ENCODE measurements at regions not wholly inside any gene's neighbourhood (a gene's known extent, or its start where the extent isn't known, plus 50 kb on each side); places are given as distances from the start of the nearest gene placed in this dataset.

DNA sequence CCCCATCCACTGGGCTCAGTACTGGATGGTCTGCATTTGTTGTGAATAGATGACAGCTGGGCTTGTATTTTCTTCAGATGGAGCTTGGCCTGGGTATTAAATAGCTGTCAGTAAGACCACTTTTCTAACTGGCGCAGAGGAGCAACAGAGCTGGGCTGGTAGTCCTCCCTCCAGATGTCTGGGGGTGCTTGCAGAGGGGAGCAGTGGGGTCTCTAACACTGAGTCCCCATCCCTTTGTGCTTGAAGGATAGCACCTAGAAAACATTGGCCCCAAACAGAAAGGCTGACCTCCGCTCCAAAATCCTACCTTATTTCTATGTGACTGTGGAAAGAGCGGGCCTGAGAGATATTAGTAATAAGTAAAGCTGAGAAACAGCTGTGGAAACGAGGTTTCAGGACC is 131.6 kb upstream of the E2F8 start:
- DNase-seq (ENCODE audit: low read depth, low spot score) = no peak
- no peak overlapping the region for H3K4me3 ChIP-seq (ENCODE audit: low read depth in 2 of 2, low read length in 2 of 2)
- in situ Hi-C loops (cut with HindIII; ENCODE audit: low pct_unique_long_range_greater_than_20kb, low sequenced_read_pairs) (no loop called here), intact Hi-C loops (cut with micrococcal nuclease; ENCODE audit: unreplicated experiment) (no loop called here)
- no peak for TF ChIP-seq POLR2AphosphoS5 (IDR thresholded peaks at IDR 0.05; ENCODE audit: low read depth, low read length)
- no peak for ATAC-seq
- H3K9me3 ChIP-seq (ENCODE audit: control insufficient read depth, insufficient read depth, low read depth, low read length) = no peaks in the 10 kb centered on the region
- peaks cover 21% of the 10 kb centered on the region for H3K27me3 ChIP-seq (ENCODE audit: control insufficient read depth, insufficient read depth, low read length)
- ChIA-PET POLR2A (no interaction called here), CTCF (no interaction called here)
- H3K36me3 ChIP-seq (ENCODE audit: control insufficient read depth, insufficient read depth, low read length) = no peaks in the 10 kb centered on the region
- no peaks in the 10 kb centered on the region for H3K4me1 ChIP-seq (ENCODE audit: control insufficient read depth, insufficient read depth, low read length)
- no TSS peak for BruUV-seq (replicated peaks)
- H3K27ac ChIP-seq (ENCODE audit: low read length) = no peak overlapping the region

- CTCF ChIA-PET = no interaction called here
- TF ChIP-seq REST (IDR thresholded peaks at IDR 0.05; ENCODE audit: insufficient read depth in 1 of 2, low read depth in 2 of 2, low read length in 1 of 2) (no peak), SIN3A (IDR thresholded peaks at IDR 0.05; ENCODE audit: borderline replicate concordance, insufficient read depth, low read depth, low read length) (no peak)
- TF ChIP-seq, protein P1, sequence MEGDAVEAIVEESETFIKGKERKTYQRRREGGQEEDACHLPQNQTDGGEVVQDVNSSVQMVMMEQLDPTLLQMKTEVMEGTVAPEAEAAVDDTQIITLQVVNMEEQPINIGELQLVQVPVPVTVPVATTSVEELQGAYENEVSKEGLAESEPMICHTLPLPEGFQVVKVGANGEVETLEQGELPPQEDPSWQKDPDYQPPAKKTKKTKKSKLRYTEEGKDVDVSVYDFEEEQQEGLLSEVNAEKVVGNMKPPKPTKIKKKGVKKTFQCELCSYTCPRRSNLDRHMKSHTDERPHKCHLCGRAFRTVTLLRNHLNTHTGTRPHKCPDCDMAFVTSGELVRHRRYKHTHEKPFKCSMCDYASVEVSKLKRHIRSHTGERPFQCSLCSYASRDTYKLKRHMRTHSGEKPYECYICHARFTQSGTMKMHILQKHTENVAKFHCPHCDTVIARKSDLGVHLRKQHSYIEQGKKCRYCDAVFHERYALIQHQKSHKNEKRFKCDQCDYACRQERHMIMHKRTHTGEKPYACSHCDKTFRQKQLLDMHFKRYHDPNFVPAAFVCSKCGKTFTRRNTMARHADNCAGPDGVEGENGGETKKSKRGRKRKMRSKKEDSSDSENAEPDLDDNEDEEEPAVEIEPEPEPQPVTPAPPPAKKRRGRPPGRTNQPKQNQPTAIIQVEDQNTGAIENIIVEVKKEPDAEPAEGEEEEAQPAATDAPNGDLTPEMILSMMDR (IDR thresholded peaks at IDR 0.05) = no peak
- no peak for DNase-seq (ENCODE audit: low read depth, low spot score)
- Histone ChIP-seq H3K4me3 (ENCODE audit: low read depth in 2 of 2, low read length in 2 of 2) (no peak overlapping the region), H3K27me3 (ENCODE audit: control insufficient read depth, insufficient read depth, low read length) (peaks cover 21% of the 10 kb centered on the region), H3K9me3 (ENCODE audit: control insufficient read depth, insufficient read depth, low read depth, low read length) (no peaks in the 10 kb centered on the region), H3K4me1 (ENCODE audit: control insufficient read depth, insufficient read depth, low read length) (no peaks in the 10 kb centered on the region), H3K36me3 (ENCODE audit: control insufficient read depth, insufficient read depth, low read length) (no peaks in the 10 kb centered on the region), H3K27ac (ENCODE audit: low read length) (no peak overlapping the region)
- BruUV-seq (replicated peaks) = no TSS peak
- ATAC-seq = no peak
- intact Hi-C loops (cut with micrococcal nuclease; ENCODE audit: unreplicated experiment) (no loop called here), in situ Hi-C loops (cut with HindIII; ENCODE audit: low pct_unique_long_range_greater_than_20kb, low sequenced_read_pairs) (no loop called here)
- POLR2A ChIA-PET = no interaction called here
These were observed 129.5 kb upstream of the E2F8 start for GRCh38 chr11:19370100-19370861.

DNA sequence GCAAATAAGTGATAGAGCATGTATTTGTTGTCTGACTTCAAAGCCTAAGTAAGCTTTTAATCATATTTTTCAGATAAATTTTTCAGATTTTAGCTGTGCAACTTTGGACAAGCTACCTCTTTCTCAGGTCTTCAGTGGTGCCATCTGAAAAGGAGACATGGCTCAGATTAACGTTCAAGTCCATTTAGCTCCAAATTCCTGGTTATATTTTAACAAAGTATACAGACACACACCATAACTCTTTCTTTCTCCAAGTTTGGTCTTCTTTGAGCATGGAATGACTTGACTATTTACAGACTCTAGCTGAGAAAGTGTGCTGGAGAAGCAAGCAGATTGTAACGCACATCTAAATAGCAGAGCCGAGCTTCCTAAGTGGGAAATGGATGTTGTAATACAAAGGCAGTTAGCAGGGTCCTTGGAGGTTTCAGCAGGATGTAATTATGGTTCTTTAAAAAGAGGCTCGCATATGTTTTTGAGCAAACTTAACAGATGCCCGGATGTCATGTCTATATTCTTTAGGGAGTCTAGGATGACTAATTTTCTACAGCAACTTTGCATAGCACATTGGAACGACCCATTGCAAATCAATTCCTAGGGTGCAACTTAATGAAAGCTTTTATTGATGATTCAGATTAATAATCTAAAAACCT is 128.1 kb upstream of the E2F8 start:
- no peaks in the 10 kb centered on the region for H3K4me1 ChIP-seq (ENCODE audit: control insufficient read depth, insufficient read depth, low read length)
- BruUV-seq (replicated peaks) = no TSS peak
- DNase-seq (ENCODE audit: low read depth, low spot score) = no peak
- POLR2A ChIA-PET = no interaction called here
- in situ Hi-C loops (cut with HindIII; ENCODE audit: low pct_unique_long_range_greater_than_20kb, low sequenced_read_pairs) (no loop called here), intact Hi-C loops (cut with micrococcal nuclease; ENCODE audit: unreplicated experiment) (no loop called here)
- H3K4me3 ChIP-seq (ENCODE audit: low read depth in 2 of 2, low read length in 2 of 2) = no peak overlapping the region
- peaks cover 27% of the 10 kb centered on the region for H3K27me3 ChIP-seq (ENCODE audit: control insufficient read depth, insufficient read depth, low read length)
- no peak for ATAC-seq
- TF ChIP-seq REST (IDR thresholded peaks at IDR 0.05; ENCODE audit: insufficient read depth in 1 of 2, low read depth in 2 of 2, low read length in 1 of 2) (no peak), SIN3A (IDR thresholded peaks at IDR 0.05; ENCODE audit: borderline replicate concordance, insufficient read depth, low read depth, low read length) (no peak), TCF7L2 (IDR thresholded peaks at IDR 0.05; ENCODE audit: low read depth, low read length) (no peak), POLR2AphosphoS5 (IDR thresholded peaks at IDR 0.05; ENCODE audit: low read depth, low read length) (no peak)
- TF ChIP-seq, protein P1 (IDR thresholded peaks at IDR 0.05) = no peak
- CTCF ChIA-PET = no interaction called here
- H3K9me3 ChIP-seq (ENCODE audit: control insufficient read depth, insufficient read depth, low read depth, low read length) = no peaks in the 10 kb centered on the region
- no peak overlapping the region for H3K27ac ChIP-seq (ENCODE audit: low read length)
- H3K36me3 ChIP-seq (ENCODE audit: control insufficient read depth, insufficient read depth, low read length) = no peaks in the 10 kb centered on the region
